SKM-1 (cell line): ENCODE measurements at regions not wholly inside any gene's neighbourhood (a gene's known extent, or its start where the extent isn't known, plus 50 kb on each side); places are given as distances from the start of the nearest gene placed in this dataset.
"Not testable (repeated sequence)": the region's sequence is repeated elsewhere in the genome, so short reads cannot be mapped to it uniquely, and the experiment has no call there.

Experiments
- DNase-seq: peaks from one replicate; lab custom pipeline; 2025; ENCODE audit not compliant: unreplicated experiment; lab: John Stamatoyannopoulos, UW

GRCh38 chr10:124153023-124153826 is 59.8 kb upstream of the CHST15 start:
- no peak for DNase-seq

- no peak for DNase-seq
Measured at GRCh38 chr10:124152139-124153022, 59.0 kb upstream of the CHST15 start.

GRCh38 chr10:124151466-124152095 is 58.2 kb upstream of the CHST15 start:
- no peak for DNase-seq

GRCh38 chr10:124150807-124151417 is 57.5 kb upstream of the CHST15 start:
- no peak for DNase-seq

- no peak for DNase-seq
Measured at GRCh38 chr10:124150189-124150806, 56.9 kb upstream of the CHST15 start.

GRCh38 chr10:124149189-124150042 is 56.0 kb upstream of the CHST15 start:
- DNase-seq = no peak

- not testable (repeated sequence) for DNase-seq
Measured at GRCh38 chr10:124148509-124149188, 55.3 kb upstream of the CHST15 start.

- DNase-seq = no peak
Measured at GRCh38 chr10:124146483-124146882, 53.1 kb upstream of the CHST15 start.

GRCh38 chr10:124145109-124145870 is 51.9 kb upstream of the CHST15 start:
- DNase-seq = peak; percentile 68

GRCh38 chr10:124144536-124144935 is 51.1 kb upstream of the CHST15 start:
- DNase-seq = no peak

- no peak for DNase-seq
Measured at GRCh38 chr10:124143721-124144120, 50.3 kb upstream of the CHST15 start.
